ENCODE measurements at regions not wholly inside any gene's neighbourhood (a gene's known extent, or its start where the extent isn't known, plus 50 kb on each side); places are given as distances from the start of the nearest gene placed in this dataset.
A peak's percentile ranks its signal among the peaks of the same experiment; 100 is the strongest.

DNA sequence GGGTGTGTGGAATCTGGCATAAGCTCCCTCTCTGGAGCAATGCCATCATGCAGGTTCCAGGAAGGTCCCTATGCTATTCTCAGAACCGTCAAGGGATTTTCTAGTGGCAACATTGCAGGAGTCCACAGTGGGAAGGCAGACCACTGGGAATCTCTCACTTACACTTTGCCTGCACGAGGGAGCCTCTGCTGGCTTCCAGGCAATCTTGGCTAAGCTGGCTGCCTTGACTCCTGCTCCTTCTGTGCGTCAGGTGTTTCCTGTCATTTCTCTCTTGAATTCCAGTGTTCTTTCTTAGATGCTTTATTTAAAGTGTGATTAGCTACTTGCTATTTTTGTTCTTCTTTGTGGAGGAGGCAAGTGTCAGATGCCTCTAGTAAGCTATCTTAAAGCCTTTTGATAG is 414.0 kb upstream of the ATP2B1 start:
- DNase-seq, result no peak

DNA sequence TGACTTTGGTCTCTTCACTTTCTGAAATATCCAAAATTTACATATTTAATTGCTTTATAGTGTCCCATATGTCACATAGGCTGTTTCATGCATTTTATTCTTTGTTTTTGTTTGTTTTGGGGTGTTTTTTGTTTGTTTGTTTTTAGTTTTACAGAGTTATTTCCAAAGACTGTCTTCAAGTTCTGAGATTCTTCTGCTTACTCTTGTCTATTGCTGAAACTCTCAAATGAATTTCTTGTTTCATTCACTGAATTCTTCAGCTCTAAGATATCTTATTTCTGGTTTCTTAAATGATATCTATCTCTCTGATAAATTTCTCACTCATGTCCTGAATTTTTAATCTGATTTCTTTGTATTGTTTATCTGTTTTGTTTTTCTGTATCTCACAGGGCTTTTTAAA is 412.0 kb upstream of the ATP2B1 start:
- DNase-seq, result no peak

DNA sequence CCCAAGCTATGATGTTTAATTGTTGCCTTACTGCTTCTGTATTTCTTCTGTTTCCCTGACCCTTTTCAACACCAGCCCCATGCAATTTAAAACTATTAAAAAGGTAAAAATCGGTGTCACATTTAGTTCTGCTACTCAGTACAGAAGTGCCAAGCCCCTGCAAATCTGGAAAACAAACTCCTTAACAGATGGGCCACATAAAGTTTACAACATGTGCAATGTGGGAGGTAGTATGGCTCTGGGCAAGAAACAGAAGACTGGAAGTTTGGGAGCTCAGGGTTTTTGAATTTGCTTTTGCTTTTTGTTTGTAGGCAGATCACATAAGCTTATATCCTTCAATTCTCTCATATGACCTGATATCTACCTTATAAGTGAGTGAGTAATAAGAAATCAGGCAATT is 404.0 kb upstream of the ATP2B1 start:
- DNase-seq, result peak in 1 of 14 donors; percentile 58

DNA sequence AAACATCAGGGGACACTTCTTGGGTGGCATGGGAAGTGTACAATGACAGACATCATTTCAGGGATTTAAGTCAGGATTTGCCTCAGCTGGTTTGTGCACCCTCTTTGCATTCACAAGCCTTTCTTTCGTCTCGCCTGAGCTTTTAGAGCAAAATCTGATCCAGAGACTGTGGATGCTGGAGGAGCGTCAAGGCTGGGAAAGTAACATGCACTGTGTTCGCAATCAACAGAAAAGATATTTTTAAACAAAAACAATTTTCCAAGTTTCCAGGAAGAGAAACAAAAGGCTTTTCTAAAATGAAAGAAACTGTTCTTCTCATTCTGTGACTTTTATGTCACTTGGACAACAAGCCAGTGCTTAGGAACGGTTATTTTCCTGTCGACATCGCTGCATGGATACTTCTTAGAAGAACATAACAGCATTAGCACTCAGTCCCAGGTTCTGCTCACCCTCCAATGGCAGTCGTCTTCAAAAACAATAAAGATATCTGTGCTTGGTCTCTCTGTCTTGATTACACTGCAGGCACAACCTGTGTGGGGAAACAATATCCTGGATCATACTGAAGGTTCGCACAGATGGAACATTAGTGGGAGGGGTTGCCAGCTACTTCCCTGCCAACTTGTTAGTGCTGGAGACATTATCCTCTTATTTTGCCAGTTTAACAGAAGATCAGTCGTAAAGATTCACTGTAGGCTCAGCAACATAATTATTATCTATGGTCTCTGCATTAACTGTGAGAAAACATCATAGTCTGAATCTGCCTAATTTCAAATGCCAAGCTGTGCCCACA is 403.3 kb upstream of the ATP2B1 start:
- peak in 1 of 14 donors; percentile 94 for DNase-seq

DNA sequence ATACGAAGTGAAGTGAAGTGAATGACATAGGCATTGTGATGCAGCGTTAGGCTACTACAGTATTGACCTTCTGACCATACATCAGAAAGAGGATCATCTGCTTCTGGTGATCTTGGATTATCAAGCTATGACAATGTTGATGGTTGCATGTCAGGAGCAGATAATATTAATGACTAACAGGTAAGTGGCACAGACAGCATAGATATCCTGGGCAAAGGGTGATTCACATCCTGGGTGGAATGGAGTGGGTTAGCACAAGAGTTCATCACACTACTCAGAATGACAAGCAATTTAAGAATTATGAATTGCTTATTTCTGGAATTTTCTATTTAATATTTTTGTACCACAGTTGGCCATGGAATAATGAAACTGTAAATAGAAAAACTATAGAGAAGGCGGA is 397.9 kb upstream of the ATP2B1 start:
- no peak for DNase-seq

DNA sequence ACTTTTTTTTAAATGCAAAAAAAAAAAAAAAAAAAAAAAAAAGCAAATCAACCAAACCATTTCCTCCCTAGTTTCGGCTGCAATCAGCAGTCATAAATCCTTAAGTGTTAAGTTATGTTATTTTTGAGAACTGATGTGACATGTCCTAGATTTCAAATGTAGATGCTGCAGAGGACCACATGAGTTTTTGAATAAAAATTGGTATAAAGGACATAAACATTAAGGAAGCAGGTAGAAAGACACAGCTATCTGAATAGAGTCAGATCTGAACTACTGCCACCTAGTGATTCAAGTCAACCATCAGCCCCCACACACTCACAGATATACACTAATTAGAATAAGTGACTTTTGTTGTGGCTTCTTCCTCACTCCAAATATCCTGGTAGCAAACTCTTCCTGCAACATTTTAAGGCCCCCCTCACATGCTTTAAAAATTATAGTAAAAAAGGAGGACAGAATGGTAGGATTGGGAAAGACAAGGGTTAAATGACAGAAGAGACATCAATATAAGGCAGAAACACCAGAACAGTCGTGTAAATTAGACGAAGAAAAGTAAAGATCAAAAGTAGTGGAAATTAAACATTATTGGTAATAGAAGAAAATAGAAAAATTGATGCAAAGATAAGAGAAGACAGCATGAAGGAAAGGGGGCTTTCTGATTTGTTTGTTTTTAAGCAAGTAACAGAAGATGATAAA is 394.5 kb upstream of the ATP2B1 start:
- peak in 1 of 14 donors; percentile 11 for DNase-seq

DNA sequence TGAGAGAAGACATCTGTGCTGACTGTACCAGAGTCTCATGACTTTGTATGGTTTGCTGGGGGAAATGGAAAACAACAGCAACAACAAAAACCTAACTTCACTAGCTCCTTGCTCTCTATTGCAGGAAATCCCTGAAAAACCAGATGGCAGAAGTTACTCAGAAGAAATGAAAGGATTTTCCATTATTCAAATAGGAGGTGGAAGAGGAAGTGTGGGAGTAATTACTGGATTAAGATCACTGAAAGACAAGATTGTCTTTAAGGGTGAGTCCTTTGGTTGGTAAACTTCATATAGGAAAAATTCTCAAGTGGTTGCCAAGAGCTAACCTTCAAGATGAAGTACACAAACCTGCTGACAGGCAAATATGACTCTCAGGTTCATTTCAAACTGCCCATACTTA is 391.9 kb upstream of the ATP2B1 start:
- DNase-seq, result no peak

DNA sequence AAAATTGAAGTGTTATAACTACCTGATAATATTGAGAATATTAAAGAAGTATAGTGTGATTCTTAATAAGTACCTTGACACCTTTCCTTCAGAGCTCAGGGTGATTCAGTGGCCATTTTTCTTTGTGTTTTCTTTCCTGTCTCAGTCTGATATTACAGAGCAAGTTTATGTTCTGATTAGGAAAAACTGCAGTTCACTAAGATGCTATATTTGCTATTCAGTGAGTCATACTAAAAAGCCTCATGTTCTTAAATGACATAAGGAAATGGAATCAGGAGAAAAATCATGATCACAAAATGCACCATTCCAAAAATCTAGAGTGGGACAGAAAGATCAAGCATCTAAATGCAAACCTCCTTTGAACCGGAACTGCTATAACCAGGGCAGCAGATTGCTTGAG is 390.6 kb upstream of the ATP2B1 start:
- DNase-seq, result no peak

DNA sequence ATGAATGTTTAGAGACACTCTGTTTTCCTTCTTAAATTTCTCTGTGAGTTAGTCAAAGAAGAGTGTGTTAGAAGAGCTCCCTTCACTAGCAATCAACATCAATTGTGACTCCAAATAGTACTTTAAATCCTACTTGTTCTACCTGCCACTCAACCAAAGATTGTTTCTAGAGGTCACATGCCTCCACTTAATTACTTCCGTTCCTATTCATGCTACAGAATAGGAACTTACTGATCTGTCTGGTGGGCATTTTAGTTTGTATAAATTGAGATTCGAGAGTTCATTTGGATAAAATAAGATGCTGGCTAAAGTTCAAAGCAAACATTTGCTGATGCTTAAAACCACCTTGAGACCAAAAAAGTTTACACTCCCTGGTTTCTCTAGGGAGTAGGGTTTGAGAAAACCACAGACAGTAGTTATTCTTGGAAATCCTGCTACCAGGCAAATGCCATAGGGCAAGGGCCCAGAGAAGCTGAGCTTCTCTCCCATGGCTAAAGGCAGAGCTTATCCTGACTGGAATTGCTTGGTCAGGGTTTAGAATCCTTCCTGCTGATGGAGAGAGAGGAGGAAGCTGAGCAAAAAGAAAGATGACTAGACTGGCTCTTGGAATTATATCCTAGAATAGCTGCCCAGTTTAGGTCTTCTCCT is 389.6 kb upstream of the ATP2B1 start:
- no peak for DNase-seq

DNA sequence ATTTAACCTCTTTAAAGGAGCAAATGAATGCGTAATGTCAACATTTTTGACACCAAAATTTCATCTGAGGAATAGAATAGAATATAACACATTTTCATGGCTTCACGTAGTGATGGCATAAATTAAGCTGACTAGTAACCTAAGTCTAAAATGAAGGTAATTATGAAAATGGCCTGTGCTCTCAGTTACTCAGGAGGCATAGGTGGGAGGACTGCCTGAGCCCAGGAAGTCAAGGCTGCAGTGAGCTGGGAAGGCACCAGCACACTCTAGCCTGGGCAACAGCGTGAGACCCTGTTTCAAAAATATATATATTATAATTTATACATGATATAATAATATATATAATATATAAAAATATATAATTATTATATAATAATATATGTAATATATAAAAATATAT is 383.2 kb upstream of the ATP2B1 start:
- DNase-seq, result no peak

DNA sequence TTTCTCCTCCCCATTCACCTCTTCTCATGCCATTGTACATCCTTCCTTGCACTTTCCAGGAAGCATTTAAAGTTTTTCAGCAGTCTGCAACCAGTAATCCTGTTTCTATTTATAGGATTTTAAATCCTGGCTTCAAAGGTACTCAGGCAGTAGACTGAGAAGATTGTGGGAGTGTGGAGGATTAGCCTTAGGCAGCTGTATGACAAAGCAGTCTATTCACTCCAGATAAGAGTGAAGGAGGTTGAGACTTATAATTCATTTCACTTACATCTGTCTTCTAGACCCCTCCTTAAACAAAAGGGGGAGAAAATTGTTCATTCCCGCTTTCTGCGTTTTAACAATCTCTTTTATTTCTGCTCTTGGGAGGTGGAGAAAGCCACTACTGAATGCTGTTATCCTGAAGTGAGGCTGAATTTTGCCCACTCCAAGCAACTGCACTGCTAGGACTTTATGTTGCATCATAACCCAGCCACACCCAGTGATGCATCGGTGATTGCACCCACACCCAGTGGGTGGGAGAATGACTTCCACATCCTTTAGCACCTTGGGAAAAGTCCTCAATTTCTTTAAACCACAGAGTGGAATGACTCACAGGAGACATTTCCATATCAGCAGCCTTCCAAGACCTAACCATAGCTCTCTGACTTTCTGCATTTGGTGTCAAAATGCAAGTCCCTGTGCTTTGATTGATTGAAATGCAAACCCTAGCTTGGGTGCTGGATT is 382.5 kb upstream of the ATP2B1 start:
- DNase-seq, result no peak

DNA sequence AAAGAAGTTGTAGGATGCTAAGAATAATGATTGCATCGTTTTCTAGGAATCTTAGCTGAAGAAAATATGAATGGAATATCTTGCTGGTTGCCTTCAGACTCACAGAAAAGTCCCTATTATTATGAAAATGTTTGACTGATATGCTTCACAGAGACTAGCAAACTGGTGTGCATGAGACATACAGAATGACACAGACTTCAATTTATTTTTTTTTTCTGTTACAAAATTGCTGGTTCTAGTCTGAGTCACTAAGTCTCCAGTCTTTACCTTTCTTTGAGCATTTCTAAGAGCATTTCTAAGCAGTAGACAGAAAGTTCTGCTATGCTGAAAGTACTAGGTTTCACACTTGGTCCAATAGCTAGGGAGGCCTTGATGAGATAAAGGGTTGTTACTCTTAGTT is 377.6 kb upstream of the ATP2B1 start:
- no peak for DNase-seq

DNA sequence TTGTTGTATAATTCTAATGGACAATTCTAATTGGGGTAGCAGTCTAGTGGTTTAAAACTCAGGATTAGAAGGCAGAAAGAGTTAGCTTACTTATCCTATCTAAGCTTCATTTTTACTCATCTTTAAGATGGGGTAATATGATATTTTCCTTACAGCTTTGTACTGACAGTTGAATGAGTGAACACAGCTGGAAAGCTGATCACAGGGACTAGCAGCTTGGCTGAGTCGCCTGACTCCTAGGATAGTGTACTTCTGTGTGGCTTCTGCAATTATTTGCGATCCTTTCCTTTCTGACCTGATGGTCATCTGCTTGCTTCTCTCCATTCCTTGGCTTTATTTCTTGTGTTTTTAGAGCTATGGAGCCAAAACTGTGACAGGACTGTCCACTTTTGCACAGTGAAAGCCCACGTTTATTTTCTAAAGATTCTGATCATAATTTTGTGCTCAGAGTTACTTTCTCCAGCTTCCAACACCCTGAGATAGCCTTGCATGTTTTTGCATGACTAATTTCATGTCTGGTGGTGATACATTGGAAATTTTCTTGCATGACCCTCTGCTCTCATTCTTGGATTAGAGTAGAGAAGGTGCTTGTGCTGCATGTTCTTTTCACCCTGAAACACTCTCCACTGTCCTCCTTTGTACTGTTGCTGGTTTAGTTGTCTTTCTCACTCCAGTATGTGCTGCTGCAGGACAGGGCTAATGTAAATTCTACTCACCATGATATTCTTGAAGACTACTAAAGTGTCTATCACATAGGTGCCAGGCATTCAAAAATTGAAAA is 377.0 kb upstream of the ATP2B1 start:
- no peak for DNase-seq

DNA sequence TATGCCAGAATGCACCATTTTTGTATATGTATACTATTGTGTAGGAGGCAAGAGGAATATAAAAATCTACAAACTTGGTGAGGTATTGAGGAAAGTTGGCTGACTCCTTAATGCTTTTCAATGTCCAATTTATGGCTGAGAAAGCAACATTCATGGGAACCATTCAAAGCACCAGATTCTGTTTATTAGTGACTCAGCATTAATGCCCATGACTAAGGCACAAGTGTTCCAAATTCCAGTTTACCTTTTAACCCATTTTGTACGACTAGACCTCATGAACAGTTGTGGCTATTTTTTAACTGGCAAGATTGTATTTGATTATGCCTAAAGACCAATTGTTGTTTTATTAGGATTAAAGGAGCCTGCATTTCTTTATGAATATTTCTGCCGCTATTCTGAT is 375.4 kb upstream of the ATP2B1 start:
- DNase-seq, result no peak

DNA sequence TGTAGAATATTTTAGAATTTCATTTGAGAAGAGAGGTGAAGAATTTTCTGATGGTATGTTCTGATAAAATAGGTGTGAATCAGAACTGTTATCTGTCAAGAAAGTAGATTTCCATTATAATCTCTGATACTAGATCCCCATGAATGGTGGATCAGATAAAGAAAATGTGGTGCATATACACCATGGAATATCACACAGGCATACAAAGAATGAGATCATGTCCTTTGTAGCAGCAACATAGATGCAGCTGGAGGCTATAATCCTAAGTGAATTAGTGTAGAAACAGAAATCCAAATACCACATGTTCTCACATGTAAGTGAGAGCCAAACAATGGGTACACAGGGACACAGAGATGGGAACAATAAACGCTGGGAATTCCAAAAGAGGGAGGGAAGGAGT is 372.0 kb upstream of the ATP2B1 start:
- no peak for DNase-seq

DNA sequence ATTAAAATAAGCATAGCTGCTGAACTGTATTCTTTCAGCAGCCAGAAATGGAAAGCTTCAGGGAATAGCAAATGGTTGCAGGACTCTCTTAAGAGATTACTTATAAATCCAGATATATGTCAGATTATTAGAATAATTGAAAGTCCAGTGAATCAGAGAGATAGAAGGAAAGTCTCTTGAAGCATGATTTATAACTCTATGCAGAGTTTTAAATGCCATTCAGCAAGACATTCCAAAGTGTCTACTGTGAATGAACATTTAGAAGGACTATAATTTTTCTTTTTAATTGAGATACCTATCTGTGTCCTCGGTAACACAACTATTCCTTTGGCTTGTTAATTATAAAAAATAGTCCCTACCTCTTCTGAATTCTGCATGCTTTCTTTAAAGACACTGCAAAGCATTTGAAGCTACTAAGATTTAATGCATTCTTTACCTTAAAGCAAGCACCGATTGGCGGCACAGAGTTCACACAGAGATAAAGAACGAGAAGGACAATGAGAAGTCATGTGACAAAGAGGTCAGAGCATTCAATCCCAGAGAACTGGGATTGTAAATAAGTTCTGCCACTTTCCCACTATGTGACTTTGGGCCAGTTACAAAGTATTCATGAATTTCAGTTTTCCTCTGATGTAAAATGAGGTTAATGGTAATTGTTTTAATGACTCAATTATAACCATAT is 371.0 kb upstream of the ATP2B1 start:
- DNase-seq, result no peak

DNA sequence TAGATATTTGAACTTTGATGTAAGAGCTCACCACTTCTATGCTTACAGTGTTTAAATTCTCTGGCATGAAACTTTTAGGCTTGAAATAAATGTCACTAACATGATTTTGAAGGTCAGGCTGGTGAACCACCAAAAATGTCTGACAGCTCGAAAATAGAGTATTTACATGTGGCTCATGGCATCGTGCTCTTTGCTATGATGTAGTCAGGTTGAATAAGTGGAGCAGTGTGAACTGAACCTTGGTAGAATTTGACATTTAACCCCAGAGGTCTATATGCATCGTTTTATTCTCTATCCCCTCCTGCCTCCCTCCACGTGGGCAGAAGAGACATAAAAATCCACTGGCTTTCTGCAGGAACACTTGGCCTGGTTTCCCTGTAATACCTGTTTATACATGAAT is 369.7 kb upstream of the ATP2B1 start:
- DNase-seq, result no peak

DNA sequence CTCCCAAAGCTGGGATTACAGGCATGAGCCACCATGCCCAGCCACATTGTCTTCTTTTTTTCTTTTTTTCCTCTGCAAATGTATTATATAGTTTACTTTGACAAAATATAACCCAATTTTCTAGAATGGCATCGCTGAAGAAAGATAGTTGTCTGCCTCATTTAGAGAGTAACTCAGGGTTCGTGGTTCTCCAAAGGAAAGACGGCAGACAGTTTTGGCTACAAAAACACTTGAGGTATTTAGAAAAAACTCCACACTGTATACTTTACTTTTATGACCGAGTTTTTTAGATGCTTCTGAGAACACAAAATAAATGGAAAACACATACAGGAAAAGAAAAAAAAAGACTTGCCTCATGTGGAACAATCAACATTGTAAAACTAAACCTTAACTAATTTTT is 369.1 kb upstream of the ATP2B1 start:
- no peak for DNase-seq

DNA sequence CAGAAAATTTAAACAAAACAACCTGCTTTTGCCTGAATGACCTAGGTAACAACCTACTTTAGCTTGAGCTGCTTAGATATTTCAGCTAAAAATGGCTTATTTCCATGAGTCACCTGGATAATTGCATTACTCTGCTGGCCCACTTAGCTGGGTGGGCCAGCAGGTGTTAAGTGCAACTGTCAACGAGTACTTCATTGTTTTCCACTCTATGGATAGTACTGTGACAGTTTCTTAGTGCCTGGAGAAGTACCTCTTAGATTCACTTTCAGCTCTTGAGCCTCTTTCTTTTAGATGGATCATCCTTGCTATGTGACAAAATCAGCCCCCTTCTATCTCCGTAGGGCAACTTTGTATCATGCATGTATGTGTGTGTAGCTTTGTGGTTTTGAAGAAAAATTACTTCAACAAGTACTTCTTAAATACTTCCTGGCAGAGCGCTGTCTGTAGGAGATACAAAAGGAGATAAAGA is 368.2 kb upstream of the ATP2B1 start:
- DNase-seq, result no peak

DNA sequence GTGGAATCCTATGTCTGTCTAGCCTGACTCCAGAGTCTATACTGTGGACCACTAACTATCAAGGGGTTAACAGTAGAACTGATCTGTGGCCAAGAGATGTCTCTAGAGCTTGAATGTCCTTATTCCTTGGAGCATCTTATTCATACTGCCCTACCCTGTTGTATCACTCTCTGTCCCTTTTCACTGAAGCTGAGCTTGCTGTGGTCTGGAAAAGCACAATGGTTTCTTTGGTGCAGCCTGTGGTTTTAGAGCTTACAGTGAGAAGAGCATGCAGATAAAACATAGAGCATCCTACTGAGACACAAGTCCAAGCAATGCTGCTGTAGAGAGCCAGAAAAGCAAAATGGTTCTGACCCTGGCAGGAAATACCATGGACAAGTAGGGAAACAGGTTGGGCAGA is 367.0 kb upstream of the ATP2B1 start:
- no peak for DNase-seq

DNA sequence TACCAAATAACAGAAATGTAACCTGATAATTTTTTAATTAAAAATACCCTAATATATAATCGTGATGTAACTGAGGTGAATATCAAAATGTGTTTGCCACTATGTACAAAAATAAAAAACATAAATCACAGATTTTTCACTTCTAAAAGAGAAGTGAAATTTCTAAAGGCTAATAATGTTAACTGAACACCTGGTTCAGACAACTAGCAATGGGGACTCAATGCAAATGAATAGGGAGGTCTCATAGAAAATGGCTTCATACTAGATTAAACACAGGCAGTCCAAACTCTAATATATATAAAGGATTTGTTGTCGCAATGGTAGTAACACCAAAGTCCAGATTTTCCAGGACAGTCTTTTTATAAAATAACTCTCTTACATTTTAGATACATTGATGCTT is 365.4 kb upstream of the ATP2B1 start:
- DNase-seq, result no peak

DNA sequence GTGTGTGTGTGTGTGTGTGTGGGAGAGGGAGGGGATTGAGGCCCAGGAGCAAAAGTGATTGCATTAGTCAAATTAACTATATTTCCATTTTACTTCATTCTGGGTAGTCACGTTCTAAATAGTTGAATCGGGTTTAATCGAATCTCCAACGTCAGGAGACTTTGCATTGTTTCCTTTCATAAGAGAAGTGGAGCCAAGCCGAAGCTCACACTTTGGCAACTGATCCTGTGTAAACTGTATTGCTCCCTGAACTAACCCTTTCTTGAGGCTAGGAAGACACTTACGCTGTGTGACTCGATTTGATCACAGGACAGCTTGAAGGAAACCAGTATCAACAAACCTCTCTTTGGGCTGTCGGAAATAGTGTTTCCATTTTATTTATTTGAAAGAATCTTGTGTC is 363.4 kb upstream of the ATP2B1 start:
- no peak for DNase-seq
